Hepatocyte (in vitro differentiated cells): ENCODE measurements at regions not wholly inside any gene's neighbourhood (a gene's known extent, or its start where the extent isn't known, plus 50 kb on each side); places are given as distances from the start of the nearest gene placed in this dataset.

Source experiments
- EZH2 ChIP-seq: fragments of 200-600 bp; sonication (generic); IDR thresholded peaks from 2 replicates; pipeline ENCODE4 v1.6.1; 2016; ENCODE audit warnings: antibody characterized with exemption, mild to moderate bottlenecking, borderline replicate concordance
- TF ChIP-seq, protein P1 (sequence below): fragments of 200-600 bp; sonication (generic); IDR thresholded peaks from 2 replicates; pipeline ENCODE4 v1.5.1; 2016; ENCODE audit warnings: antibody characterized with exemption, mild to moderate bottlenecking; ENCODE audit not compliant: poor library complexity

DNA sequence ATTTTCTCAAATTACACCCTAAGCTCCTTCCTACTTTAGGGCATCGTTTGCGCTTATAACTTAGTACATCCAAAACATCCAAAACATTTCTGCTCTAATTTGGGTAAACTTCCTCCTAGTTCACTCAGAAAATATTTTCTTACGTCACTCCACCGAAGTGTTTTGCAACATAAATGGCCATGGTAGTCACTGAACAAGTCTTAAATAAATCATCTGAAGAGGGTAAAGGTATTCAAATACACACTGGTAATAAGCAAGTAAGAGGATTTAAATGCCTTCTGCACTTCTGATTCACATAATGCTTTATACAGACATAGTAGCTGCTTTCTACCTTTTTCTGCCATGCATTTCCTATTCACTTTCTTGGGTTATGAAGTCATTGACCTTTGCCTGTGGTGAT is 991.9 kb downstream of the NLGN4X start:
- TF ChIP-seq, protein P1, sequence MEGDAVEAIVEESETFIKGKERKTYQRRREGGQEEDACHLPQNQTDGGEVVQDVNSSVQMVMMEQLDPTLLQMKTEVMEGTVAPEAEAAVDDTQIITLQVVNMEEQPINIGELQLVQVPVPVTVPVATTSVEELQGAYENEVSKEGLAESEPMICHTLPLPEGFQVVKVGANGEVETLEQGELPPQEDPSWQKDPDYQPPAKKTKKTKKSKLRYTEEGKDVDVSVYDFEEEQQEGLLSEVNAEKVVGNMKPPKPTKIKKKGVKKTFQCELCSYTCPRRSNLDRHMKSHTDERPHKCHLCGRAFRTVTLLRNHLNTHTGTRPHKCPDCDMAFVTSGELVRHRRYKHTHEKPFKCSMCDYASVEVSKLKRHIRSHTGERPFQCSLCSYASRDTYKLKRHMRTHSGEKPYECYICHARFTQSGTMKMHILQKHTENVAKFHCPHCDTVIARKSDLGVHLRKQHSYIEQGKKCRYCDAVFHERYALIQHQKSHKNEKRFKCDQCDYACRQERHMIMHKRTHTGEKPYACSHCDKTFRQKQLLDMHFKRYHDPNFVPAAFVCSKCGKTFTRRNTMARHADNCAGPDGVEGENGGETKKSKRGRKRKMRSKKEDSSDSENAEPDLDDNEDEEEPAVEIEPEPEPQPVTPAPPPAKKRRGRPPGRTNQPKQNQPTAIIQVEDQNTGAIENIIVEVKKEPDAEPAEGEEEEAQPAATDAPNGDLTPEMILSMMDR: no peak
- no peak for TF ChIP-seq EZH2
